A549 (cell line): ENCODE measurements at regions not wholly inside any gene's neighbourhood (a gene's known extent, or its start where the extent isn't known, plus 50 kb on each side); places are given as distances from the start of the nearest gene placed in this dataset.

Experiments
- CTCF ChIP-seq: fragments of >200 bp; sonication (Bioruptor Twin); formaldehyde crosslinking; IDR thresholded peaks from 3 replicates; pipeline ENCODE4 v1.5.1; 2016
- PBX3 ChIP-seq: IDR thresholded peaks from 2 replicates; pipeline ENCODE4 v1.6.1; 2012
- REST ChIP-seq: fragments of 200-600 bp; sonication (generic); IDR thresholded peaks from 2 replicates; pipeline ENCODE4 v1.6.1; 2016; ENCODE audit warnings: antibody characterized with exemption, mild to moderate bottlenecking, moderate library complexity

- TF ChIP-seq CTCF (no peak), PBX3 (no peak), REST (no peak)
Observed at GRCh38 chr4:152180369-152180768, 355.5 kb downstream of the FBXW7 start.
